ENCODE measurements at regions not wholly inside any gene's neighbourhood (a gene's known extent, or its start where the extent isn't known, plus 50 kb on each side); places are given as distances from the start of the nearest gene placed in this dataset.

GRCh38 chr10:47071891-47072290 lies 160.7 kb downstream of the PTPN20 start:
- no peaks in the 10 kb centered on the region for H3K4me1 ChIP-seq (ENCODE audit: control insufficient read depth in 1 of 2, insufficient read depth in 2 of 2, low read length in 2 of 2)
- H3K23ac ChIP-seq (ENCODE audit: low read length) = no peak overlapping the region
- H2BK5ac ChIP-seq (ENCODE audit: low read depth, low read length, poor library complexity) = no peak overlapping the region
- no peak overlapping the region for H3K4me3 ChIP-seq (ENCODE audit: low read depth, low read length)
- H3K18ac ChIP-seq (ENCODE audit: low read length) = no peak overlapping the region
- H3K36me3 ChIP-seq (ENCODE audit: control insufficient read depth in 1 of 2, insufficient read depth in 2 of 2, low read length in 2 of 2) = no peaks in the 10 kb centered on the region
- H2AFZ ChIP-seq (ENCODE audit: insufficient read depth, low read length, poor library complexity) = no peak overlapping the region
- H3K79me1 ChIP-seq (ENCODE audit: low read length) = no peaks in the 10 kb centered on the region
- no peak overlapping the region for H4K12ac ChIP-seq (ENCODE audit: low read depth, low read length)
- no peak overlapping the region for H2BK12ac ChIP-seq (ENCODE audit: low read length)
- no peak for DNase-seq
- no peak overlapping the region for H4K91ac ChIP-seq (ENCODE audit: low read depth, low read length)
- H3K9ac ChIP-seq (ENCODE audit: low read length) = no peak overlapping the region
- H4K8ac ChIP-seq (ENCODE audit: low read depth, low read length) = no peak overlapping the region
- H2BK120ac ChIP-seq (ENCODE audit: insufficient read depth, low read length, poor library complexity) = no peak overlapping the region
- no peak overlapping the region for H3K27ac ChIP-seq (ENCODE audit: low read depth, low read length)
- H3K4me2 ChIP-seq (ENCODE audit: low read length) = no peak overlapping the region
- H3K9me3 ChIP-seq (ENCODE audit: insufficient read depth, low read depth, low read length) = no peaks in the 10 kb centered on the region
- H3K27me3 ChIP-seq (ENCODE audit: insufficient read depth, low read length) = no peaks in the 10 kb centered on the region
- H3K14ac ChIP-seq (ENCODE audit: low read length) = no peak overlapping the region
- no peaks in the 10 kb centered on the region for H3K79me2 ChIP-seq (ENCODE audit: control insufficient read depth, insufficient read depth, low read length, poor library complexity)
- no peak overlapping the region for H2AK5ac ChIP-seq (ENCODE audit: low read length)
- H3K4ac ChIP-seq (ENCODE audit: low read depth, low read length) = no peak overlapping the region

GRCh38 chr10:47073967-47074366 lies 162.7 kb downstream of the PTPN20 start:
- Histone ChIP-seq H3K36me3 (ENCODE audit: control insufficient read depth in 1 of 2, insufficient read depth in 2 of 2, low read length in 2 of 2) (no peaks in the 10 kb centered on the region), H3K79me2 (ENCODE audit: control insufficient read depth, insufficient read depth, low read length, poor library complexity) (no peaks in the 10 kb centered on the region), H3K18ac (ENCODE audit: low read length) (no peak overlapping the region), H3K14ac (ENCODE audit: low read length) (no peak overlapping the region), H3K4ac (ENCODE audit: low read depth, low read length) (no peak overlapping the region), H3K27ac (ENCODE audit: low read depth, low read length) (no peak overlapping the region), H3K23ac (ENCODE audit: low read length) (no peak overlapping the region), H4K12ac (ENCODE audit: low read depth, low read length) (no peak overlapping the region), H2AFZ (ENCODE audit: insufficient read depth, low read length, poor library complexity) (no peak overlapping the region), H3K4me3 (ENCODE audit: low read depth, low read length) (no peak overlapping the region), H4K8ac (ENCODE audit: low read depth, low read length) (no peak overlapping the region), H3K4me2 (ENCODE audit: low read length) (no peak overlapping the region), H3K27me3 (ENCODE audit: insufficient read depth, low read length) (no peaks in the 10 kb centered on the region), H3K79me1 (ENCODE audit: low read length) (no peaks in the 10 kb centered on the region), H2BK120ac (ENCODE audit: insufficient read depth, low read length, poor library complexity) (no peak overlapping the region), H2BK12ac (ENCODE audit: low read length) (no peak overlapping the region), H3K9ac (ENCODE audit: low read length) (no peak overlapping the region), H2AK5ac (ENCODE audit: low read length) (no peak overlapping the region), H2BK5ac (ENCODE audit: low read depth, low read length, poor library complexity) (no peak overlapping the region), H4K91ac (ENCODE audit: low read depth, low read length) (no peak overlapping the region), H3K9me3 (ENCODE audit: insufficient read depth, low read depth, low read length) (peaks cover 7% of the 10 kb centered on the region), H3K4me1 (ENCODE audit: control insufficient read depth in 1 of 2, insufficient read depth in 2 of 2, low read length in 2 of 2) (peaks cover 0 to 4% of the 10 kb centered on the region in 2 experiments)
- DNase-seq = no peak
- no CpG with 5 or more reads among the region's 3 CpGs for WGBS (ENCODE audit: extremely low coverage, insufficient coverage, insufficient read length)

- Histone ChIP-seq H3K9ac (ENCODE audit: low read length) (no peak overlapping the region), H3K18ac (ENCODE audit: low read length) (no peak overlapping the region), H3K9me3 (ENCODE audit: insufficient read depth, low read depth, low read length) (peaks cover 7% of the 10 kb centered on the region), H4K91ac (ENCODE audit: low read depth, low read length) (no peak overlapping the region), H3K4ac (ENCODE audit: low read depth, low read length) (no peak overlapping the region), H3K4me2 (ENCODE audit: low read length) (no peak overlapping the region), H2AK5ac (ENCODE audit: low read length) (no peak overlapping the region), H3K4me1 (ENCODE audit: control insufficient read depth in 1 of 2, insufficient read depth in 2 of 2, low read length in 2 of 2) (peaks cover 0 to 4% of the 10 kb centered on the region in 2 experiments), H3K27ac (ENCODE audit: low read depth, low read length) (no peak overlapping the region), H3K4me3 (ENCODE audit: low read depth, low read length) (no peak overlapping the region), H3K79me1 (ENCODE audit: low read length) (no peaks in the 10 kb centered on the region), H2BK12ac (ENCODE audit: low read length) (no peak overlapping the region), H4K12ac (ENCODE audit: low read depth, low read length) (no peak overlapping the region), H3K27me3 (ENCODE audit: insufficient read depth, low read length) (no peaks in the 10 kb centered on the region), H2BK5ac (ENCODE audit: low read depth, low read length, poor library complexity) (no peak overlapping the region), H2AFZ (ENCODE audit: insufficient read depth, low read length, poor library complexity) (no peak overlapping the region), H4K8ac (ENCODE audit: low read depth, low read length) (no peak overlapping the region), H3K79me2 (ENCODE audit: control insufficient read depth, insufficient read depth, low read length, poor library complexity) (no peaks in the 10 kb centered on the region), H2BK120ac (ENCODE audit: insufficient read depth, low read length, poor library complexity) (no peak overlapping the region), H3K36me3 (ENCODE audit: control insufficient read depth in 1 of 2, insufficient read depth in 2 of 2, low read length in 2 of 2) (no peaks in the 10 kb centered on the region), H3K14ac (ENCODE audit: low read length) (no peak overlapping the region), H3K23ac (ENCODE audit: low read length) (no peak overlapping the region)
- no peak for DNase-seq
- WGBS (ENCODE audit: extremely low coverage, insufficient coverage, insufficient read length) = no CpG with 5 or more reads among the region's 8 CpGs
Measured at GRCh38 chr10:47076949-47077361, 165.7 kb downstream of the PTPN20 start.

- WGBS (ENCODE audit: extremely low coverage, insufficient coverage, insufficient read length) = no CpG with 5 or more reads among the region's 9 CpGs
- Histone ChIP-seq H3K79me2 (ENCODE audit: control insufficient read depth, insufficient read depth, low read length, poor library complexity) (no peaks in the 10 kb centered on the region), H3K9ac (ENCODE audit: low read length) (no peak overlapping the region)
Measured at GRCh38 chr10:47077386-47077785, 166.2 kb downstream of the PTPN20 start.

More at GRCh38 chr10:47077386-47077785, 166.2 kb downstream of the PTPN20 start:
- Histone ChIP-seq H3K79me1 (ENCODE audit: low read length) (no peaks in the 10 kb centered on the region), H3K4me2 (ENCODE audit: low read length) (no peak overlapping the region), H2AK5ac (ENCODE audit: low read length) (no peak overlapping the region), H2BK5ac (ENCODE audit: low read depth, low read length, poor library complexity) (no peak overlapping the region), H2BK12ac (ENCODE audit: low read length) (no peak overlapping the region), H3K4me1 (ENCODE audit: control insufficient read depth in 1 of 2, insufficient read depth in 2 of 2, low read length in 2 of 2) (peaks cover 0 to 4% of the 10 kb centered on the region in 2 experiments), H2BK120ac (ENCODE audit: insufficient read depth, low read length, poor library complexity) (no peak overlapping the region), H3K4ac (ENCODE audit: low read depth, low read length) (no peak overlapping the region), H4K91ac (ENCODE audit: low read depth, low read length) (no peak overlapping the region), H3K4me3 (ENCODE audit: low read depth, low read length) (no peak overlapping the region), H3K23ac (ENCODE audit: low read length) (no peak overlapping the region), H4K8ac (ENCODE audit: low read depth, low read length) (no peak overlapping the region), H3K18ac (ENCODE audit: low read length) (no peak overlapping the region), H3K36me3 (ENCODE audit: control insufficient read depth in 1 of 2, insufficient read depth in 2 of 2, low read length in 2 of 2) (no peaks in the 10 kb centered on the region), H4K12ac (ENCODE audit: low read depth, low read length) (no peak overlapping the region), H3K14ac (ENCODE audit: low read length) (no peak overlapping the region), H3K27ac (ENCODE audit: low read depth, low read length) (no peak overlapping the region), H2AFZ (ENCODE audit: insufficient read depth, low read length, poor library complexity) (no peak overlapping the region), H3K27me3 (ENCODE audit: insufficient read depth, low read length) (no peaks in the 10 kb centered on the region), H3K9me3 (ENCODE audit: insufficient read depth, low read depth, low read length) (peaks cover 7% of the 10 kb centered on the region)
- no peak for DNase-seq
